PC-9 (cell line): ENCODE measurements at regions not wholly inside any gene's neighbourhood (a gene's known extent, or its start where the extent isn't known, plus 50 kb on each side); places are given as distances from the start of the nearest gene placed in this dataset.
"Not testable (repeated sequence)": the region's sequence is repeated elsewhere in the genome, so short reads cannot be mapped to it uniquely, and the experiment has no call there.

Experiments used
- CTCF ChIP-seq: fragments of 200-600 bp; sonication (generic); conservative IDR thresholded peaks from 2 replicates; pipeline ENCODE4 v1.6.1; 2017; ENCODE audit warnings: mixed run types, antibody characterized with exemption, mild to moderate bottlenecking, moderate library complexity
- EZH2 ChIP-seq: fragments of 200-600 bp; sonication (generic); IDR thresholded peaks from 2 replicates; pipeline ENCODE4 v1.8.0; 2017; ENCODE audit warnings: antibody characterized with exemption, low read depth

GRCh38 chr22:27610164-27610563 lies 191.4 kb downstream of the MN1 start:
- TF ChIP-seq CTCF, EZH2: not testable (repeated sequence)
